ENCODE measurements at regions not wholly inside any gene's neighbourhood (a gene's known extent, or its start where the extent isn't known, plus 50 kb on each side); places are given as distances from the start of the nearest gene placed in this dataset.

DNA sequence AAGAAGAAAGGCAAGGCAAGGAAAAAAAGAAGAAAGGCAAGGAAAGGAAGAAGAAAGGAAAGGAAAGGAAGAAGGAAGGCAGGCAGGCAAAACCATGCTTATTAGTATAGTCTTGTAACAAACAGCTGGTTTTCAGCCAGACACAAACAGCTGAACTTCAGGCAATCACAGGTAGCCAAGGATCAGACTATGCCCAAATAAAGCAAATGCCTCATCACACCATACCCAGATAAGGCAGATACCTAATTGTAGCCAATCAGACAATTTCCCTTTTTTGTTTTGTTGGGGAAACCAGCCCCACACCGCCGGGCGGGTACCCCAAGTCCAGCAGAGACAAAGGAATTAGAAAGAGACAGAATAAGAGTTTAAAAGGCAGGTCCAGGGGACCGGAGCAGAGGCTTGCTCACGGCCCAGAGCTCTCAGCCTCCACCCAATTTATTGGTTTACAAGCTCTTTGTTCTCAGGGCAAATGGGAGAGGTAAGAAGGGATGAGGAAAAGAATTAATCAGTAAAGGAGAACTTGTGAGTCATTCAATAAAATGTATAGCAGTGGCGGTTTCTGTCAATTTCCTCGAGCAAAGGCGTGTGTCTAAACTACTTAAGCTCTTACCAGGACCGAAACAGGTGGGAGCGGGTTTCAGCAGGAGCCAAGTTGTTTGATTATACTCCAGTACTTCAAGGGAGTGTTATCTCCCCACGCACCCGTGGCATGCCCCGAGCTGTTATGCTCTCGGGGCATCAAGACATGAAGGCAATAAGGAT lies 886.8 kb downstream of the KCNT2 start:
- Histone ChIP-seq H3K27ac (ENCODE audit: low read depth, low read length) (no peak overlapping the region), H3K36me3 (ENCODE audit: insufficient read depth, low read length) (no peaks in the 10 kb centered on the region)
- TF ChIP-seq CTCF (IDR thresholded peaks at IDR 0.05; ENCODE audit: extremely low read depth, low read depth, low read length): no peak

DNA sequence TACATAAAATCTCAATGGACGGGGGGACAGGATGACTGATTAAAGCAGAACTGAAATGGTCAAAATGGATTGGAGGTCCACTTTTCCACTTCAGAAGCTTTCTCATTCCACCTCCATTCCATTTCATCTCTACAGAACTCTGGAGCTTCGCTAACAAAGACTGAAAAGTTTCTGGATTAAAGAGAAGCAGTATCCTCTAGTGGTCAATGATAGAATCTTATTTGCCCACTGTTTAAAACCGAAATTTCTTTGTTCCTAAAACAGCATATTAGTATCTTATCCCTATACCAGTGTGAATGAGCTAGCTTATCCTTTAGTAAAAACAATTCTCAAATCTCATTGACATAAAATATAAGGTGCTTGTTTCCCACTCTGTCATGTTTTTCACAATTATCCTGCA lies 890.6 kb downstream of the KCNT2 start:
- no peak for TF ChIP-seq CTCF (IDR thresholded peaks at IDR 0.05; ENCODE audit: extremely low read depth, low read depth, low read length)
- Histone ChIP-seq H2AFZ (ENCODE audit: low read length) (no peak overlapping the region), H3K36me3 (ENCODE audit: insufficient read depth, low read length) (no peaks in the 10 kb centered on the region), H3K79me2 (ENCODE audit: insufficient read depth, low read length) (no peaks in the 10 kb centered on the region), H3K27me3 (ENCODE audit: insufficient read depth, low read length) (no peaks in the 10 kb centered on the region), H3K27ac (ENCODE audit: low read depth, low read length) (no peak overlapping the region), H4K20me1 (ENCODE audit: insufficient read depth, low read length) (no peaks in the 10 kb centered on the region), H3K4me1 (ENCODE audit: insufficient read depth, low read length) (no peaks in the 10 kb centered on the region), H3K9me3 (ENCODE audit: low read depth, low read length) (no peaks in the 10 kb centered on the region), H3K4me2 (ENCODE audit: insufficient read depth, low read length) (no peak overlapping the region), H3K4me3 (ENCODE audit: insufficient read depth, low read length) (no peak overlapping the region)
- DNase-seq (ENCODE audit: insufficient read length, low spot score, missing footprints): no peak

More for the DNA sequence above, 886.8 kb downstream of the KCNT2 start:
- Histone ChIP-seq H2AFZ (ENCODE audit: low read length) (no peak overlapping the region), H3K27me3 (ENCODE audit: insufficient read depth, low read length) (no peaks in the 10 kb centered on the region), H4K20me1 (ENCODE audit: insufficient read depth, low read length) (no peaks in the 10 kb centered on the region), H3K9me3 (ENCODE audit: low read depth, low read length) (no peaks in the 10 kb centered on the region), H3K4me1 (ENCODE audit: insufficient read depth, low read length) (no peaks in the 10 kb centered on the region), H3K4me2 (ENCODE audit: insufficient read depth, low read length) (no peak overlapping the region), H3K4me3 (ENCODE audit: insufficient read depth, low read length) (no peak overlapping the region), H3K79me2 (ENCODE audit: insufficient read depth, low read length) (no peaks in the 10 kb centered on the region)
- DNase-seq (ENCODE audit: insufficient read length, low spot score, missing footprints): no peak

- no peaks in the 10 kb centered on the region for H3K27me3 ChIP-seq (ENCODE audit: insufficient read depth, low read length)
- no peak overlapping the region for H3K27ac ChIP-seq (ENCODE audit: low read depth, low read length)
- no peaks in the 10 kb centered on the region for H3K79me2 ChIP-seq (ENCODE audit: insufficient read depth, low read length)
- H3K4me1 ChIP-seq (ENCODE audit: insufficient read depth, low read length): no peaks in the 10 kb centered on the region
- no peak overlapping the region for H2AFZ ChIP-seq (ENCODE audit: low read length)
- no peak for TF ChIP-seq CTCF (IDR thresholded peaks at IDR 0.05; ENCODE audit: extremely low read depth, low read depth, low read length)
- no peaks in the 10 kb centered on the region for H4K20me1 ChIP-seq (ENCODE audit: insufficient read depth, low read length)
- H3K4me3 ChIP-seq (ENCODE audit: insufficient read depth, low read length): no peak overlapping the region
- no peak for DNase-seq (ENCODE audit: insufficient read length, low spot score, missing footprints)
- H3K36me3 ChIP-seq (ENCODE audit: insufficient read depth, low read length): no peaks in the 10 kb centered on the region
- H3K4me2 ChIP-seq (ENCODE audit: insufficient read depth, low read length): no peak overlapping the region
- H3K9me3 ChIP-seq (ENCODE audit: low read depth, low read length): no peaks in the 10 kb centered on the region
Measured at GRCh38 chr1:195715652-195716051, 892.6 kb downstream of the KCNT2 start.

GRCh38 chr1:195714248-195714647 lies 894.0 kb downstream of the KCNT2 start:
- H4K20me1 ChIP-seq (ENCODE audit: insufficient read depth, low read length): no peaks in the 10 kb centered on the region
- no peak overlapping the region for H3K27ac ChIP-seq (ENCODE audit: low read depth, low read length)
- no peak overlapping the region for H2AFZ ChIP-seq (ENCODE audit: low read length)
- H3K4me2 ChIP-seq (ENCODE audit: insufficient read depth, low read length): no peak overlapping the region
- H3K9me3 ChIP-seq (ENCODE audit: low read depth, low read length): no peaks in the 10 kb centered on the region
- H3K4me3 ChIP-seq (ENCODE audit: insufficient read depth, low read length): no peak overlapping the region
- DNase-seq (ENCODE audit: insufficient read length, low spot score, missing footprints): no peak
- no peaks in the 10 kb centered on the region for H3K36me3 ChIP-seq (ENCODE audit: insufficient read depth, low read length)
- no peaks in the 10 kb centered on the region for H3K27me3 ChIP-seq (ENCODE audit: insufficient read depth, low read length)
- H3K79me2 ChIP-seq (ENCODE audit: insufficient read depth, low read length): no peaks in the 10 kb centered on the region
- no peaks in the 10 kb centered on the region for H3K4me1 ChIP-seq (ENCODE audit: insufficient read depth, low read length)
- no peak for TF ChIP-seq CTCF (IDR thresholded peaks at IDR 0.05; ENCODE audit: extremely low read depth, low read depth, low read length)

All from osteoblast (primary cell).